Endothelial cell of umbilical vein (primary cell): ENCODE measurements at regions not wholly inside any gene's neighbourhood (a gene's known extent, or its start where the extent isn't known, plus 50 kb on each side); places are given as distances from the start of the nearest gene placed in this dataset.

Experiments
- BruUV-seq: library from RNA; stranded (reverse); fragments of 400-500 nt; replicated peaks from 2 replicates; lab custom pipeline; 2021; lab: Mats Ljungman, UMichigan
- CTCF ChIA-PET: fragments of 300-600, 350-600 bp; sonication (Branson Sonifier 250); formaldehyde crosslinking; loops from one replicate; lab custom pipeline; 2021; ENCODE audit warnings: antibody characterized with exemption, inconsistent platforms; lab: Charles Lee
- POLR2A ChIA-PET: fragments of 300-600, 350-600 bp; sonication (Branson Sonifier 250); formaldehyde crosslinking; loops from one replicate; lab custom pipeline; 2021; ENCODE audit warnings: antibody characterized with exemption, inconsistent platforms; lab: Charles Lee
- DNase-seq: peaks from one replicate; pipeline ENCODE4 v3.0.0-alpha.2; 2011; ENCODE audit warnings: low read depth, low spot score
- FAIRE-seq: peaks from 2 replicates; lab custom pipeline; 2011; peaks lifted over from hg19 to GRCh38; lab: Jason Lieb, UNC
- H2AFZ ChIP-seq: 2 replicates; pipeline ENCODE4 v1.6.0; 2012; ENCODE audit warnings: low read depth, low read length, control low read depth, inconsistent platforms
- H3K27ac ChIP-seq: 2 replicates; pipeline ENCODE4 v1.5.1; 2011; ENCODE audit warnings: low read depth, mild to moderate bottlenecking, control low read depth, low read length, moderate library complexity; ENCODE audit not compliant: insufficient read depth
- H3K27me3 ChIP-seq, 2 experiments: 2 replicates each; pipeline versions ENCODE4 v1.6.0 to v1.6.1; 2011; ENCODE audit warnings: low read length in 2 of 2, mixed read lengths in 1 of 2; ENCODE audit not compliant: control insufficient read depth in 2 of 2, insufficient read depth in 2 of 2
- H3K36me3 ChIP-seq, 2 experiments: 2 replicates in 1 of 2; 3 replicates in 1 of 2; pipeline ENCODE4 v1.5.1; 2011; ENCODE audit warnings: low read length in 2 of 2, mild to moderate bottlenecking in 1 of 2, moderate library complexity in 1 of 2; ENCODE audit not compliant: control insufficient read depth in 2 of 2, insufficient read depth in 2 of 2; ENCODE audit errors: extremely low read depth in 1 of 2
- H3K4me1 ChIP-seq: 3 replicates; pipeline ENCODE4 v1.5.1; 2011; ENCODE audit warnings: mild to moderate bottlenecking, low read length; ENCODE audit not compliant: control insufficient read depth, insufficient read depth; ENCODE audit errors: extremely low read depth
- H3K4me2 ChIP-seq: 2 replicates; pipeline ENCODE4 v1.6.1; 2011; ENCODE audit warnings: low read length, control low read depth, mixed read lengths; ENCODE audit not compliant: insufficient read depth
- H3K4me3 ChIP-seq, 3 experiments: fragments of 200-600 bp in 1 of 3; sonication (generic), shearing (Covaris generic) in 1 of 3; replicated peaks in 1 of 3; 2 replicates each; pipeline ENCODE4 v1.5.1; 2011 to 2016; ENCODE audit warnings: control low read depth in 3 of 3, low read length in 3 of 3, mild to moderate bottlenecking in 2 of 3, inconsistent platforms in 1 of 3, low read depth in 1 of 3, moderate library complexity in 1 of 3; ENCODE audit not compliant: insufficient read depth in 1 of 3
- H3K79me2 ChIP-seq: 2 replicates; pipeline ENCODE4 v1.6.0; 2012; ENCODE audit warnings: low read length, inconsistent platforms; ENCODE audit not compliant: control insufficient read depth, insufficient read depth
- H3K9ac ChIP-seq: replicated peaks from 2 replicates; pipeline ENCODE3; 2011; ENCODE audit warnings: low read length, control low read depth; ENCODE audit not compliant: insufficient read depth; ENCODE audit errors: extremely low read depth
- H3K9me1 ChIP-seq: replicated peaks from 3 replicates; pipeline ENCODE4 v1.6.0; 2011; ENCODE audit warnings: mild to moderate bottlenecking, low read length; ENCODE audit not compliant: control insufficient read depth, insufficient read depth; ENCODE audit errors: extremely low read depth
- H3K9me3 ChIP-seq: replicated peaks from 2 replicates; pipeline ENCODE4 v1.5.1; 2012; ENCODE audit warnings: low read length, inconsistent platforms; ENCODE audit not compliant: control insufficient read depth, insufficient read depth
- H4K20me1 ChIP-seq: replicated peaks from 2 replicates; pipeline ENCODE3; 2011; ENCODE audit warnings: mild to moderate bottlenecking, low read length; ENCODE audit not compliant: control insufficient read depth, insufficient read depth; ENCODE audit errors: extremely low read depth
- EZH2 ChIP-seq: IDR thresholded peaks from 2 replicates; pipeline ENCODE4 v1.6.1; 2012; ENCODE audit warnings: borderline replicate concordance, low read depth, mild to moderate bottlenecking, moderate library complexity, low read length, inconsistent platforms; ENCODE audit not compliant: severe bottlenecking
- FOS ChIP-seq: IDR thresholded peaks from 2 replicates; pipeline ENCODE4 v1.6.1; 2011; ENCODE audit warnings: mild to moderate bottlenecking, low read length, moderate library complexity, borderline replicate concordance; ENCODE audit not compliant: insufficient read depth
- GATA2 ChIP-seq: IDR thresholded peaks from 2 replicates; pipeline ENCODE4 v1.7.0; 2011; ENCODE audit warnings: low read depth, mild to moderate bottlenecking, moderate library complexity, mixed read lengths, low read length; ENCODE audit not compliant: insufficient read length, insufficient read depth
- JUN ChIP-seq: IDR thresholded peaks from 2 replicates; pipeline ENCODE4 v1.6.1; 2011; ENCODE audit warnings: borderline replicate concordance, low read depth; ENCODE audit not compliant: insufficient read length, insufficient read depth
- MAX ChIP-seq: IDR thresholded peaks from 2 replicates; pipeline ENCODE4 v1.6.1; 2011; ENCODE audit not compliant: insufficient read depth, insufficient read length
- MYC ChIP-seq: IDR thresholded peaks from one replicate; pipeline ENCODE4 v1.6.1; 2011; ENCODE audit warnings: mild to moderate bottlenecking, low read depth, low read length
- POLR2A ChIP-seq: IDR thresholded peaks from 2 replicates; pipeline ENCODE4 v1.6.1; 2012; ENCODE audit warnings: low read depth, mild to moderate bottlenecking, control low read depth, low read length
- POLR2AphosphoS5 ChIP-seq: IDR thresholded peaks from 2 replicates; pipeline ENCODE4 v1.6.1; 2012; ENCODE audit warnings: low read depth, mild to moderate bottlenecking, control low read depth, low read length, moderate library complexity; ENCODE audit not compliant: insufficient read depth
- dilution Hi-C: fragments of 300-500 bp; cut with MboI; formaldehyde crosslinking; loops from one replicate; pipeline ENCODE4 v1.15.0; 2019; ENCODE audit warnings: low sequenced_read_pairs; ENCODE audit not compliant: extremely low pct_ligation_motif_present
- intact Hi-C: fragments of 100-400 bp; cut with micrococcal nuclease; formaldehyde crosslinking; loops from one replicate; pipeline ENCODE4 v1.10.0; 2022
- TF ChIP-seq, protein P1 (sequence below), 2 donors: IDR thresholded peaks; 1 replicate in 1 of 2; 2 replicates in 1 of 2; pipeline ENCODE4 v1.5.1; 2011; ENCODE audit warnings: low read length in 2 of 2, mild to moderate bottlenecking in 2 of 2, moderate library complexity in 2 of 2, control low read depth in 1 of 2, inconsistent platforms in 1 of 2, low read depth in 1 of 2; ENCODE audit not compliant: insufficient read depth in 1 of 2; ENCODE audit errors: extremely low read depth in 1 of 2

DNA sequence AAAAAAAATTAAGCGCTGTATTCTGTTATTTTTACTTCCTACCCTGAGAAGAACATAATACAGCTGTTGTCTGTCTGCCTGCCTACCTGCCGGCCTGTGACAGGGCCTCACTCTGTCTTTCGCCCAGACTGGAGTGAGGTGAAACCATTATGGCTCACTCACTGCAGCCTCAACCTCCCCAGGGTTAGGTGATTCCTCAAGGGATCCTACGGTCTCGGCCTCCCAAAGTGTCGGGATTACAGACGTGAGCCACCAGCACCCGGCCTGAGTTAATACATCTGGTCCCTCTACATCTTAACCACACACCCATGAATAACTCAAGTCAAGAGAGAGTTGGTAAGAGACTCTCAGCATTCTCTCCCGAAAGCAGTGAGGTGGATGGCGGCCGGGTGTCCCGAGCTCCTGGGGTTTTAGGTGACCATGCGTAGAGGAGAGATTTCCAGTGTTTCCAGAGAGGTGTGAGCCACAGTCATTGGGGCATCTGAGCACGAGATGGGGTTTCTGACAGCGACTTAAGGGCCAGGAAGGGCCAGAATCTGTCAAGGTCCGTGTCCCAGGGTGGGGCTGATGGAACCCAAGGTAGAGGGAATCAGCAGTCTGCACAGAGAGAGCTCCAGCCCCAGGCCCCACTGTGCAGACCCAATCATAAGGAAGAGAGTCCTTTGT lies 1954.4 kb upstream of the DEFB115 start:
- Histone ChIP-seq H3K9me3 (peaks cover 7% of the 10 kb centered on the region), H2AFZ (no peak overlapping the region), H3K4me2 (no peak overlapping the region), H3K27ac (no peak overlapping the region), H3K79me2 (no peaks in the 10 kb centered on the region), H3K9me1 (no peaks in the 10 kb centered on the region), H4K20me1 (no peaks in the 10 kb centered on the region), H3K4me1 (no peaks in the 10 kb centered on the region), H3K36me3 (no peaks in the 10 kb centered on the region), H3K4me3 (no peak overlapping the region), H3K9ac (no peak overlapping the region), H3K27me3 (no peaks in the 10 kb centered on the region)
- FAIRE-seq (no peak), DNase-seq (no peak)
- CTCF ChIA-PET: interaction anchor here (0.6 kb wide), 1 partner anchor 441 kb away, joined by 5 read pairs; no protein-coding TSS in a partner anchor
- no TSS peak for BruUV-seq
- TF ChIP-seq JUN: no peak
- no peak for TF ChIP-seq EZH2
- no peak for TF ChIP-seq MAX
- TF ChIP-seq GATA2: no peak
- TF ChIP-seq POLR2AphosphoS5: no peak
- TF ChIP-seq POLR2A: no peak
- no peak for TF ChIP-seq MYC
- no peak for TF ChIP-seq FOS
- TF ChIP-seq, protein P1, sequence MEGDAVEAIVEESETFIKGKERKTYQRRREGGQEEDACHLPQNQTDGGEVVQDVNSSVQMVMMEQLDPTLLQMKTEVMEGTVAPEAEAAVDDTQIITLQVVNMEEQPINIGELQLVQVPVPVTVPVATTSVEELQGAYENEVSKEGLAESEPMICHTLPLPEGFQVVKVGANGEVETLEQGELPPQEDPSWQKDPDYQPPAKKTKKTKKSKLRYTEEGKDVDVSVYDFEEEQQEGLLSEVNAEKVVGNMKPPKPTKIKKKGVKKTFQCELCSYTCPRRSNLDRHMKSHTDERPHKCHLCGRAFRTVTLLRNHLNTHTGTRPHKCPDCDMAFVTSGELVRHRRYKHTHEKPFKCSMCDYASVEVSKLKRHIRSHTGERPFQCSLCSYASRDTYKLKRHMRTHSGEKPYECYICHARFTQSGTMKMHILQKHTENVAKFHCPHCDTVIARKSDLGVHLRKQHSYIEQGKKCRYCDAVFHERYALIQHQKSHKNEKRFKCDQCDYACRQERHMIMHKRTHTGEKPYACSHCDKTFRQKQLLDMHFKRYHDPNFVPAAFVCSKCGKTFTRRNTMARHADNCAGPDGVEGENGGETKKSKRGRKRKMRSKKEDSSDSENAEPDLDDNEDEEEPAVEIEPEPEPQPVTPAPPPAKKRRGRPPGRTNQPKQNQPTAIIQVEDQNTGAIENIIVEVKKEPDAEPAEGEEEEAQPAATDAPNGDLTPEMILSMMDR (IDR thresholded peaks at IDR 0.05; ENCODE audit: extremely low read depth in 1 of 2, insufficient read depth in 1 of 2, low read depth in 1 of 2, low read length in 2 of 2): no peak
- intact Hi-C loops (no loop called here), dilution Hi-C loops (no loop called here)
- POLR2A ChIA-PET: no interaction called here
